Gastroesophageal sphincter (tissue), 3 donors: ENCODE measurements at regions not wholly inside any gene's neighbourhood (a gene's known extent, or its start where the extent isn't known, plus 50 kb on each side); places are given as distances from the start of the nearest gene placed in this dataset.
"Not testable (repeated sequence)": the region's sequence is repeated elsewhere in the genome, so short reads cannot be mapped to it uniquely, and the experiment has no call there.

ENCODE experiments used
- CTCF ChIP-seq, 4 experiments: fragments of 200-600 bp in 2 of 4; fragments of 450-650 bp in 2 of 4; sonication (generic) in 1 of 4; IDR thresholded peaks; one replicate each; pipeline ENCODE4 v1.5.1; 2017 to 2019; ENCODE audit warnings: antibody characterized with exemption in 4 of 4, mild to moderate bottlenecking in 2 of 4, moderate library complexity in 2 of 4
- POLR2A ChIP-seq, 2 donors: fragments of 450-650 bp; IDR thresholded peaks; one replicate each; pipeline ENCODE4 v1.6.1; 2017; ENCODE audit warnings: antibody characterized with exemption in 2 of 2, mild to moderate bottlenecking in 2 of 2, moderate library complexity in 1 of 2

GRCh38 chr7:119032136-119032535, 807.6 kb downstream of the ANKRD7 start:
- TF ChIP-seq CTCF, POLR2A (IDR thresholded peaks at IDR 0.05): not testable (repeated sequence)
